Nephron (organoid): ENCODE measurements at regions not wholly inside any gene's neighbourhood (a gene's known extent, or its start where the extent isn't known, plus 50 kb on each side); places are given as distances from the start of the nearest gene placed in this dataset.
"Not testable (repeated sequence)": the region's sequence is repeated elsewhere in the genome, so short reads cannot be mapped to it uniquely, and the experiment has no call there.

Experiments used
- H3K27ac Mint-ChIP-seq, 3 experiments: 2 replicates each; pipeline ENCODE4 v1.8.0; 2020; ENCODE audit warnings: mixed read lengths in 3 of 3, mild to moderate bottlenecking in 2 of 3, moderate library complexity in 1 of 3
- H3K27me3 Mint-ChIP-seq: 2 replicates; pipeline ENCODE4 v1.8.0; 2021; ENCODE audit warnings: low read depth, mild to moderate bottlenecking, moderate library complexity, mixed read lengths
- H3K36me3 Mint-ChIP-seq: 2 replicates; pipeline ENCODE4 v1.8.0; 2020; ENCODE audit warnings: low read depth, mixed read lengths
- H3K4me1 Mint-ChIP-seq: 2 replicates; pipeline ENCODE4 v1.8.0; 2020; ENCODE audit warnings: mixed read lengths
- H3K4me3 Mint-ChIP-seq, 3 experiments: 2 replicates each; pipeline ENCODE4 v1.8.0; 2020; ENCODE audit warnings: mild to moderate bottlenecking in 3 of 3, mixed read lengths in 3 of 3, moderate library complexity in 2 of 3
- H3K9me3 Mint-ChIP-seq: 2 replicates; pipeline ENCODE4 v1.8.0; 2020; ENCODE audit warnings: mixed read lengths
- CTCF ChIP-seq, 3 experiments: fragments of 200-600 bp; sonication (generic); IDR thresholded peaks; one replicate each; pipeline ENCODE4 v1.5.0; 2021; ENCODE audit warnings: antibody characterized with exemption in 3 of 3; ENCODE audit not compliant: unreplicated experiment in 3 of 3

DNA sequence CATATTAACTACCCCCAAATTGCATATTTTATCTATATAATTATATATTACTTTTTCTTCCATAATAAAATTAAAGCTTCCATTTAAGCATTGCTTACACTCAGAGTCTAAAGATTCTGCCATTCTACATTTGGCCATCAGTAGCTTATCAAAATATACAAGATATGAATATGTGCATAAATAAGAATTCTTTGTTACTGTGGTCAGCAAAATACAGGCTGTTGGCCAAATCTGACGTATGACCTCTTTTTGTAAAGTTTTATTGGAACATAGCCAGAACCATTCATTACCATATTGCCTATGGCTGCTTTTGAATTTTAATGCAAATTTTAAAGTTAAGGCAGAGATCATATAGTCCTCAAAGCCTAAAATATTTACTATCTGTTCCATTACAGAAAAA lies 643.9 kb upstream of the VRK2 start:
- peaks cover 17% of the 10 kb centered on the region for H3K4me1 Mint-ChIP-seq
- no peak for TF ChIP-seq CTCF (IDR thresholded peaks at IDR 0.05; ENCODE audit: unreplicated experiment in 3 of 3)
- no peak overlapping the region for H3K4me3 Mint-ChIP-seq
- H3K36me3 Mint-ChIP-seq = no peaks in the 10 kb centered on the region
- no peaks in the 10 kb centered on the region for H3K27me3 Mint-ChIP-seq
- H3K27ac Mint-ChIP-seq = no peak overlapping the region
- H3K9me3 Mint-ChIP-seq = peaks cover 3% of the 10 kb centered on the region

DNA sequence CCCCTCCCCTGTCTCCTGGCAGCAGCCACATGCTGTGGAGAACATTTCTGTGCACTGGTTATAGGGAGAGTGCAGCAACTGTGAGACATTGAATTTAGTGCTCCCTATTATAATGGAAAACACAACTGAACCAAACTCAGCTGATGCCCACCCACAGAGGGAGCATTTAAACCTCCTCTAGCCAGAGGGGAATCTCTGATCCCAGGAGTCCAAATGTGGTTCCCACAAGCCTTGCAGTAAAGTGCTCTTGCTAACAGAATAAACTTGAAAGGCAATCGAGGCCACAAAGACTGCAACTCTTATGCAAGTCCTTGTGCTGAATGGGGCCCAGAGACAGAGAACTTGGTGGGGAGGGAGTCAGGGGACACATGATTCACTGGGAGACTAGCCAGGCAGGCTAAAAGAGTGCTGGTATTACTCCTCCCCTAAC lies 638.8 kb upstream of the VRK2 start:
- Mint-ChIP-seq H3K4me3 (no peak overlapping the region), H3K9me3 (peaks cover 26% of the 10 kb centered on the region), H3K36me3 (no peaks in the 10 kb centered on the region), H3K27me3 (no peaks in the 10 kb centered on the region), H3K27ac (no peak overlapping the region), H3K4me1 (no peaks in the 10 kb centered on the region)
- no peak for TF ChIP-seq CTCF (IDR thresholded peaks at IDR 0.05; ENCODE audit: unreplicated experiment in 3 of 3)

DNA sequence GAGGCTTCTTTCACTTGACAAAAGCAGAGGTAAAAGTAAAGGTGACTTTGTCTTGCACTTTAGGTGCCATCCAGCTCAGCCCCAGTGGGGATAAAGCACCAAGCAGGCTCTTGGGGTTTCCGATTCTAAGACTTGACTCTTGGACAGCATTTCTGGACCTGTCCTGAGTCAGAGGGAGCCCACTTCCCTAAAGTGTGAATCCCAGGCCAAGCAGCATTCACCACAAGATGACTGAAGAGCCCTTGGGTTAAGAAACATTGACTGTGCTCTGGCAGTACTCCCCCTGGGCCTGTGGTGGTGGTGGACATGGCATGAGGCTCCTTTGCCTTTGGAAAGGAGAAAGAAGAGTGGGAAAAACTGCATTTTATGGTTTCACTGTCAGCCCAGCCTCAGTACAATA lies 638.0 kb upstream of the VRK2 start:
- no peaks in the 10 kb centered on the region for H3K36me3 Mint-ChIP-seq
- no peaks in the 10 kb centered on the region for H3K27me3 Mint-ChIP-seq
- H3K4me3 Mint-ChIP-seq = no peak overlapping the region
- peaks cover 30% of the 10 kb centered on the region for H3K9me3 Mint-ChIP-seq
- no peak for TF ChIP-seq CTCF (IDR thresholded peaks at IDR 0.05; ENCODE audit: unreplicated experiment in 3 of 3)
- no peaks in the 10 kb centered on the region for H3K4me1 Mint-ChIP-seq
- no peak overlapping the region for H3K27ac Mint-ChIP-seq

DNA sequence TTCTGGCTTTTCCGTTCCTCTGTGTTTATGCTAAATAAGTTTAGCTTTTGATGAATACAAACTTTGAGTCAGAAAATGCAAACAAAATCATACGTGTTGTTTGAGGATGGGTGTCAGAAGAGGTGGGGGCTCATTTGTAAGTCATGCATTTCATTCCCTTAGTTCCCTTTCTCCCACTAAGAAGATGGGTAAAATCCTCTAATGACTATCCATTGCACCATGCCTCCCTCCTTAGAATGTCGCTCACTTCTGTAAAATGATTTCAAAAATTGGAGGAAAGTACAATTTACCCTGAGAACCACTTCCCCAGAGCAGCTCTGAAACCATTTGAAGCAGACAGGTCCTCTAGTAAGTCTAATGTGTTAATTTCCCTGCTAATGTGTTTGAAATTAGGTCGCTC lies 629.6 kb upstream of the VRK2 start:
- H3K4me1 Mint-ChIP-seq = no peaks in the 10 kb centered on the region

DNA sequence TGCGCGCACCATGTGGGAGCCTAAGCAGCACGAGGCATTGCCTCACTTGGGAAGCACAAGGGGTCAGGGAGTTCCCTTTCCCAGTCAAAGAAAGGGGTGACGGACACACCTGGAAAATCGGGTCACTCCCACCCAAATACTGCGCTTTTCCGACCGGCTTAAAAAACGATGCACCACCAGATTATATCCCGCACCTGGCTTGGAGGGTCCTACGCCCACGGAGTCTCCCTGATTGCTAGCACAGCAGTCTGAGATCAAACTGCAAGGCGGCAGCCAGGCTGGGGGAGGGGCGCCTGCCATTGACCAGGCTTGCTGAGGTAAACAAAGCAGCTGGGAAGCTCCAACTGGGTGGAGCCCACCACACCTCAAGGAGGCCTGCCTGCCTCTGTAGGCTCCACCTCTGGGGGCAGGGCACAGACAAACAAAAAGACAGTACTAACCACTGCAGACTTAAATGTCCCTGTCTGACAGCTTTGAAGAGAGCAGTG lies 627.7 kb upstream of the VRK2 start:
- not testable (repeated sequence) for H3K27me3 Mint-ChIP-seq, H3K27ac Mint-ChIP-seq, H3K36me3 Mint-ChIP-seq, H3K4me3 Mint-ChIP-seq, H3K4me1 Mint-ChIP-seq
- peaks cover 11% of the 10 kb centered on the region for H3K9me3 Mint-ChIP-seq

More for the DNA sequence above, 629.6 kb upstream of the VRK2 start:
- H3K36me3 Mint-ChIP-seq = no peaks in the 10 kb centered on the region
- H3K4me3 Mint-ChIP-seq = no peak overlapping the region
- no peak overlapping the region for H3K27ac Mint-ChIP-seq
- no peak for TF ChIP-seq CTCF (IDR thresholded peaks at IDR 0.05; ENCODE audit: unreplicated experiment in 3 of 3)
- H3K9me3 Mint-ChIP-seq = peaks cover 25% of the 10 kb centered on the region
- no peaks in the 10 kb centered on the region for H3K27me3 Mint-ChIP-seq

- no peaks in the 10 kb centered on the region for H3K36me3 Mint-ChIP-seq
- no peaks in the 10 kb centered on the region for H3K4me1 Mint-ChIP-seq
- H3K4me3 Mint-ChIP-seq = no peak overlapping the region
- peaks cover 2% of the 10 kb centered on the region for H3K9me3 Mint-ChIP-seq
- H3K27me3 Mint-ChIP-seq = no peaks in the 10 kb centered on the region
- no peak for TF ChIP-seq CTCF (IDR thresholded peaks at IDR 0.05; ENCODE audit: unreplicated experiment in 3 of 3)
- H3K27ac Mint-ChIP-seq = no peak overlapping the region
Measured at GRCh38 chr2:57429831-57430230, 616.8 kb upstream of the VRK2 start.
